ENCODE measurements at regions not wholly inside any gene's neighbourhood (a gene's known extent, or its start where the extent isn't known, plus 50 kb on each side); places are given as distances from the start of the nearest gene placed in this dataset.

GRCh38 chr2:137826373-137827372, 137.6 kb upstream of the HNMT start:
- TF ChIP-seq CTCF (IDR thresholded peaks at IDR 0.05) (no peak), POLR2AphosphoS5 (IDR thresholded peaks at IDR 0.05) (no peak)

All from breast epithelium (tissue), 3 donors.